ENCODE measurements at regions not wholly inside any gene's neighbourhood (a gene's known extent, or its start where the extent isn't known, plus 50 kb on each side); places are given as distances from the start of the nearest gene placed in this dataset.

DNA sequence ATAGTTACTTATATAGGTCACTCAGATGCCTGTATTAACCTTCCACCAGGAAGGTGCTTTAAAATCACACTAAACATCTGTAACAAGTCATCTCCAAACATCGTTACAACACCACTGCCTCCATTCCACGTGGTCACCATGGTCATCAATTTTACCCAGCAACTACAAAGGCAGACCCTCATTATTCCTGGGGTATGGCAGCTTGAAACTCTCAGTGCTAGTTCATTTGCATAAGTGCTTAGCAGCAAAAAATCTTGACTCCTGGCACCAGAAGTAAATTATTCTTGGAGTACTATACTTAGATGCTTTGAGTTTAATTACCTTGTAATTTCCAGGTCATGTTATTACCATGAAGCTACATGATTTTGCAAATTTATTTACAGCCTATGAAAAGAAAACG, 250.6 kb downstream of the KBTBD8 start:
- TF ChIP-seq, protein P1, sequence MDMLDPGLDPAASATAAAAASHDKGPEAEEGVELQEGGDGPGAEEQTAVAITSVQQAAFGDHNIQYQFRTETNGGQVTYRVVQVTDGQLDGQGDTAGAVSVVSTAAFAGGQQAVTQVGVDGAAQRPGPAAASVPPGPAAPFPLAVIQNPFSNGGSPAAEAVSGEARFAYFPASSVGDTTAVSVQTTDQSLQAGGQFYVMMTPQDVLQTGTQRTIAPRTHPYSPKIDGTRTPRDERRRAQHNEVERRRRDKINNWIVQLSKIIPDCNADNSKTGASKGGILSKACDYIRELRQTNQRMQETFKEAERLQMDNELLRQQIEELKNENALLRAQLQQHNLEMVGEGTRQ (IDR thresholded peaks at IDR 0.05; ENCODE audit: low read depth, low read length): no peak
- no peak for TF ChIP-seq MAFK (IDR thresholded peaks at IDR 0.05; ENCODE audit: low read depth, low read length)
- TF ChIP-seq CEBPB (IDR thresholded peaks at IDR 0.05; ENCODE audit: low read depth, low read length): no peak
- TF ChIP-seq SMC3 (IDR thresholded peaks at IDR 0.05; ENCODE audit: low read depth, low read length): no peak
- TF ChIP-seq MXI1 (IDR thresholded peaks at IDR 0.05; ENCODE audit: borderline replicate concordance, low read depth, low read length): no peak
- TF ChIP-seq BHLHE40 (IDR thresholded peaks at IDR 0.05; ENCODE audit: low read depth, low read length): no peak
- no peak for TF ChIP-seq RCOR1 (IDR thresholded peaks at IDR 0.05; ENCODE audit: insufficient replicate concordance, low read length)
- TF ChIP-seq NFE2L2 (IDR thresholded peaks at IDR 0.05; ENCODE audit: low read depth, low read length): no peak
- TF ChIP-seq, protein P2, sequence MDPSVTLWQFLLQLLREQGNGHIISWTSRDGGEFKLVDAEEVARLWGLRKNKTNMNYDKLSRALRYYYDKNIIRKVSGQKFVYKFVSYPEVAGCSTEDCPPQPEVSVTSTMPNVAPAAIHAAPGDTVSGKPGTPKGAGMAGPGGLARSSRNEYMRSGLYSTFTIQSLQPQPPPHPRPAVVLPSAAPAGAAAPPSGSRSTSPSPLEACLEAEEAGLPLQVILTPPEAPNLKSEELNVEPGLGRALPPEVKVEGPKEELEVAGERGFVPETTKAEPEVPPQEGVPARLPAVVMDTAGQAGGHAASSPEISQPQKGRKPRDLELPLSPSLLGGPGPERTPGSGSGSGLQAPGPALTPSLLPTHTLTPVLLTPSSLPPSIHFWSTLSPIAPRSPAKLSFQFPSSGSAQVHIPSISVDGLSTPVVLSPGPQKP (IDR thresholded peaks at IDR 0.05; ENCODE audit: borderline replicate concordance, low read depth, low read length): no peak
- TF ChIP-seq CHD1 (IDR thresholded peaks at IDR 0.05; ENCODE audit: low read depth, low read length): no peak
- TF ChIP-seq POLR2A (IDR thresholded peaks at IDR 0.05; ENCODE audit: low read depth, low read length): no peak
- TF ChIP-seq MAZ (IDR thresholded peaks at IDR 0.05; ENCODE audit: borderline replicate concordance, low read depth, low read length): no peak
- no peak for TF ChIP-seq RFX5 (IDR thresholded peaks at IDR 0.05; ENCODE audit: low read depth, low read length)
- TF ChIP-seq, protein P3, sequence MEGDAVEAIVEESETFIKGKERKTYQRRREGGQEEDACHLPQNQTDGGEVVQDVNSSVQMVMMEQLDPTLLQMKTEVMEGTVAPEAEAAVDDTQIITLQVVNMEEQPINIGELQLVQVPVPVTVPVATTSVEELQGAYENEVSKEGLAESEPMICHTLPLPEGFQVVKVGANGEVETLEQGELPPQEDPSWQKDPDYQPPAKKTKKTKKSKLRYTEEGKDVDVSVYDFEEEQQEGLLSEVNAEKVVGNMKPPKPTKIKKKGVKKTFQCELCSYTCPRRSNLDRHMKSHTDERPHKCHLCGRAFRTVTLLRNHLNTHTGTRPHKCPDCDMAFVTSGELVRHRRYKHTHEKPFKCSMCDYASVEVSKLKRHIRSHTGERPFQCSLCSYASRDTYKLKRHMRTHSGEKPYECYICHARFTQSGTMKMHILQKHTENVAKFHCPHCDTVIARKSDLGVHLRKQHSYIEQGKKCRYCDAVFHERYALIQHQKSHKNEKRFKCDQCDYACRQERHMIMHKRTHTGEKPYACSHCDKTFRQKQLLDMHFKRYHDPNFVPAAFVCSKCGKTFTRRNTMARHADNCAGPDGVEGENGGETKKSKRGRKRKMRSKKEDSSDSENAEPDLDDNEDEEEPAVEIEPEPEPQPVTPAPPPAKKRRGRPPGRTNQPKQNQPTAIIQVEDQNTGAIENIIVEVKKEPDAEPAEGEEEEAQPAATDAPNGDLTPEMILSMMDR (conservative IDR thresholded peaks at IDR 0.05; ENCODE audit: low read depth, low read length): no peak
- TF ChIP-seq RAD21 (IDR thresholded peaks at IDR 0.05; ENCODE audit: low read length): no peak
- TF ChIP-seq FOS (IDR thresholded peaks at IDR 0.05; ENCODE audit: low read depth, low read length): no peak
- ChIA-PET CTCF (no interaction called here), POLR2A (ENCODE audit: unreplicated experiment) (no interaction called here)
- H3K4me1 ChIP-seq (ENCODE audit: control insufficient read depth, insufficient read depth, low read length): no peaks in the 10 kb centered on the region
- no peak overlapping the region for H3K56ac ChIP-seq (ENCODE audit: extremely low read depth, insufficient read depth, low read length)
- WGBS, 2 experiments (ENCODE audit: extremely low coverage in 2 of 2, insufficient read length in 1 of 2): 37% methylated on average over 2 of the region's 3 CpGs; no CpG with 5 or more reads in 1 of the 2 experiments
- no peak overlapping the region for H2BK15ac ChIP-seq (ENCODE audit: low read depth, low read length)
- dilution Hi-C loops (cut with HindIII; ENCODE audit: low sequenced_read_pairs, unreplicated experiment): no loop called here
- no peak overlapping the region for H4K8ac ChIP-seq (ENCODE audit: low read depth in 2 of 2, low read length in 2 of 2)
- in situ Hi-C loops (cut with MboI; ENCODE audit: low sequenced_read_pairs): loop anchor here (25.0 kb wide), 1 partner anchor 89 kb away; no protein-coding TSS in a partner anchor
- H3K4me3 ChIP-seq (ENCODE audit: insufficient read depth, low read depth, low read length): no peak overlapping the region
- ATAC-seq (ENCODE audit: low read depth) (no peak), DNase-seq (no peak)
- H3K36me3 ChIP-seq (ENCODE audit: control insufficient read depth, insufficient read depth, low read length): no peaks in the 10 kb centered on the region
- H4K5ac ChIP-seq (ENCODE audit: low read depth, low read length): no peak overlapping the region
- no peak overlapping the region for H3K14ac ChIP-seq (replicated peaks; ENCODE audit: low read depth, low read length)
- H4K20me1 ChIP-seq (ENCODE audit: insufficient read depth, low read length): no peaks in the 10 kb centered on the region
- no peak overlapping the region for H4K91ac ChIP-seq (ENCODE audit: insufficient read depth, low read depth, low read length)
- H3K79me1 ChIP-seq (ENCODE audit: low read depth in 1 of 2, low read length in 2 of 2): no peaks in the 10 kb centered on the region
- no TSS peak for BruUV-seq (replicated peaks)
- H2AFZ ChIP-seq (replicated peaks; ENCODE audit: low read length, poor library complexity): no peak overlapping the region
- H3K9ac ChIP-seq (ENCODE audit: low read depth, low read length): no peak overlapping the region
- no peak overlapping the region for H3K27ac ChIP-seq (ENCODE audit: insufficient read depth, low read length)
- H3K23ac ChIP-seq (ENCODE audit: low read depth, low read length): no peak overlapping the region
- H2BK20ac ChIP-seq (ENCODE audit: low read depth, low read length): no peak overlapping the region
- no peaks in the 10 kb centered on the region for H3K9me1 ChIP-seq (ENCODE audit: insufficient read depth, low read length)
- H3K4ac ChIP-seq (ENCODE audit: low read depth, low read length): no peak overlapping the region
- no peak overlapping the region for H2BK120ac ChIP-seq (ENCODE audit: low read depth, low read length)
- intact Hi-C loops (cut with micrococcal nuclease): no loop called here
- no peak overlapping the region for H2AK5ac ChIP-seq (ENCODE audit: low read depth, low read length)
- no peak overlapping the region for H3K4me2 ChIP-seq (ENCODE audit: low read depth, low read length)
- no peaks in the 10 kb centered on the region for H3K9me3 ChIP-seq (ENCODE audit: control insufficient read depth, insufficient read depth, low read length)
- H3K27me3 ChIP-seq (ENCODE audit: control insufficient read depth, insufficient read depth, low read length): no peaks in the 10 kb centered on the region
- no peak overlapping the region for H2BK5ac ChIP-seq (ENCODE audit: low read depth, low read length, poor library complexity, severe bottlenecking)
- H3K18ac ChIP-seq (ENCODE audit: low read depth, low read length): no peak overlapping the region
- H2AK9ac ChIP-seq (replicated peaks; ENCODE audit: low read depth, low read length, poor library complexity): no peak overlapping the region
